GM21529 (cell line): ENCODE measurements at regions not wholly inside any gene's neighbourhood (a gene's known extent, or its start where the extent isn't known, plus 50 kb on each side); places are given as distances from the start of the nearest gene placed in this dataset.

Experiments
- ATAC-seq: cut with Tn5 transposase; IDR thresholded peaks from one replicate; pipeline ENCODE4 v1.9.1; 2021; ENCODE audit not compliant: unreplicated experiment

DNA sequence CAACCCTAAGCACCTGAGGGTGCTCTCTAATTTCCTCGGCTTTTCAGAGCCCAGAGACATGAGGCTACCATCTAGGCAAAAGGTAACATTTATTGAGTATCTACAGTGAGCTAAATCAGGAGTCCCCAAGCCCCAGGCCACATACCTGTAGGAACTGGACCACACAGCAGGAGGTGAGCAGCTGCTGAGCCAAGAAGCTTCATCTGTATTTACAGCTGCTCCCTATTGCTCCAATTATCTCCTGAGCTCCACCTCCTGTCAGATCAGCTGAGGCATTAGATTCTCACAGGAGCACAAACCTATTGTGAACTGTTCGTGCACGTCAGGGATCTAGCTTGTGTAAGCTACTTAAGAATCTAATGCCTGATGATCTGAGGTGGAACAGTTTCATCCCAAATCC lies 70.2 kb downstream of the RND3 start:
- ATAC-seq: no peak

DNA sequence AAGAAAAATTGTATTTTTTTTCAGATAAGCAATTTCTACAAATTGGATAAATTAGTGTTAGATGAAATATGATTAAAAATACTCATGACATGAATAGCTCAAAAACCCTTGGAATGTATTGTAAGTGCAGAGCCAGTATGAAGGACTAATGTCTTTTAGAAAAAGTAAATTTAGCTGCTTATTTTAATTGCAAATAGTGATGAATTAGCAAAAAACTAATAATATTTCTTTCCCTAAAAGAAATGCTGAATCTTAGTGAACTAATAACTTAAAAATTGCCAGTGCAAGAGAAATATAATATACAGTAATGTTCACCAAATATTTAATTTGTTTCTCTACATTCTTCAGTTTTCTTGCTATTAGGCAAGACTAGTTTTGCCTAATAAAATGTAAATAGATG lies 72.4 kb downstream of the RND3 start:
- ATAC-seq: no peak

DNA sequence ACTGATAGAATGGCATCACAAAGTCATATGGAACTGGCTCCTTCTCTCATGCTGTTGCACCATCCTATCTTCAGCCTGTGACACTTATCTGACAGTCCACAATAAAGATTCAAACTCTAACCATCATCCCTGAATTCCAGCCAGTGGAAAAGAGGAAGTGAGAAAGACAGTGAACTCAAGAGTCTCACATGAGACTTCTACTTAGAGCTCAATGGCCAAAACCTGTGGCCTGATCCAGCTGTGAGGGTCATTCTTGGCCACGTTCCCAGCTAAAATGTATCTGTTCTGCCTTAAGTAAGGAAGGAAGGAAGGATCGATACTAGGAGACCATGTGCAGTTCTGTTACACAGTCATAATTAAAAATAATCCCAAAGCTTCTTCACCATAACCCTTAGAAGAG lies 73.6 kb downstream of the RND3 start:
- no peak for ATAC-seq

DNA sequence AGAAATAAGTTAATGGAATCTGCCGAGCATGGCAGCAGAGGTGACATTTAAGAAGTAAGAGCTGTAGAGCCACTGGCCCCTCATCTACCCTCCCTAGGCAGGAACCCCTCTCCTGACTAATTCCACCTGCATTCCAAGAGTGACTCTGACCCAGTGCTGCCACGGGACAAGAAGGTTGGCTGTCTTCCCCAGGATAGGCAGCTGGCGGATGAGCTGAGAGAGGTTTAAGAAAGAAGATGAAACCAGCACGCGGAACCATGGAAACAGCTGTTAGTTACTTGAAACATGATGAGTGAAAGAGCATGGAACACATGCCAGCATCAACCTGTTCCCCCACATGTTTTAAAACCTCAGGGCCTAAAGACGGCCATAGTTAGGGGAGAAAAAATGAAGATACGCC lies 74.1 kb downstream of the RND3 start:
- ATAC-seq: no peak

DNA sequence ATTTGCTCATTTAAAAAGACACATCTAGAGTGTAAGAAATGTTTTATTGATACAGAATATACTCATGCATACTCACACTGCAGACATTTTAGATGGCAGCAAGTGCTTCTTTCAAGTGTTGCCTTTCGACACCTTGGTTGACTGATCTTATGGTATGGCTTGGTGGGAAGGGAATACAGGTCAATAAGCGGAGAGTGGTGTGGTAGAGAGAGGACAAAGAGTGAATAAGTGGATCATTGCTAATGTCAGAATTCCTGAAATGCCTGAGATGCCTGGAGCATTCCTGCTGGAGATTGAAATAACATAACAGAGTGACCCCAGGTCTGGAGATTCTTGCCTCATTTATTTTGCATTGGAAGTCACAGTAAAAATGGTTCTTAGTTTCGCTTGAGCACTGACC lies 76.7 kb downstream of the RND3 start:
- no peak for ATAC-seq

DNA sequence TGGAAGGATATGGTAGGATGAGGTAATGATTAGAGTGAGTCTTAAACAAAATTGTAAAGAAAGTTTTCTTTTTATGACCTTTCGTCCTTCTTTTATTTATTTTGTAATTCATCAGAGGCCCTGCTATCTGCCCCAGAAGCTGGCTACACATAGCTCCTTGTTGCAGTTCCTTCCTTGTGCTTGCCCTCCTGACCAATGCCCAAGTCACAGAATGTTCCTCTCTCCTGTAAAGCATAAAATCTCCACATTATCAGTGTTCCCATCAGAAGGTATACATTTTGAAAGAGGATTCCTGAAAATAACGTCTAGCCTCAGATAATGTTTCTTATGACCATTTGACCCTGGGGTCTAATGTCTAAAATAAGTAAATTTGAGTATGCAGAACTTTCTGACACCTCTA lies 78.3 kb downstream of the RND3 start:
- no peak for ATAC-seq

DNA sequence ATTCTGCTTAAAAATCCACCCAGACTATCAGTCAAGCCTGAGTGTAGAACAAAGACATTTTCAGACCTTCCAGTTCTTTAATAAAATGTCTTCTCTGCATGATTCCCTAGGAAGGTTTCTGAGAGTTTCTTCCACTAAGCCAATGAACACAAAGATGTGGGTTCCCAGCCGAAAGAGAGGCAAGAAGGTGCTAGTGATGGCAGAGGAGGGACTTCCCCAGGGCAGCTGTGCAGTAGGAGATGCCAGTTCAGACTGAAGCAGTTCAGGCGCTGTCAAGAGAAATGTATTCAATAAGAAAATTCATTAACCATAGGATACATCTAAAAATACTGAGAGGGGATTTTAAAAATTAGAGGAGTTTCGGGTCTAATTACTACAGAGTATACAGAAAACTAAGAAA lies 83.3 kb downstream of the RND3 start:
- ATAC-seq: no peak

DNA sequence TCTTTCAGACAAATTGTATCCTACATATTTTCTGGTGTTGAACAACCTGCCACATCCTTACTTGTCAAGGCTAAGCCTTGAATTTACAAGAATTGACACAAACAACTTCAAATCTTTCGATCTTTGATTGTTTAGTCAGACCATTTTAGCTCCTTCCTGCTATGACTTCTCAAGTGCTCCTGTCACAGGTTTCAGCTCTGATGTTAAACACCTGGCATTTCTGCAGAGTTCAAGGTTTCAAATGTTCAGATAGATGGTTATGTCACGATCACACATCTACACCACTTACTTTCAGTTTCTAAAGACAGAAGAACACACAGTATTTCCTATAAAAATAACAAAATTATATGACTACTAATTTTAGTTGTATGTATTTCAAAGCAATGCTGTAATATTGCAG lies 84.0 kb downstream of the RND3 start:
- ATAC-seq: peak; percentile 95

DNA sequence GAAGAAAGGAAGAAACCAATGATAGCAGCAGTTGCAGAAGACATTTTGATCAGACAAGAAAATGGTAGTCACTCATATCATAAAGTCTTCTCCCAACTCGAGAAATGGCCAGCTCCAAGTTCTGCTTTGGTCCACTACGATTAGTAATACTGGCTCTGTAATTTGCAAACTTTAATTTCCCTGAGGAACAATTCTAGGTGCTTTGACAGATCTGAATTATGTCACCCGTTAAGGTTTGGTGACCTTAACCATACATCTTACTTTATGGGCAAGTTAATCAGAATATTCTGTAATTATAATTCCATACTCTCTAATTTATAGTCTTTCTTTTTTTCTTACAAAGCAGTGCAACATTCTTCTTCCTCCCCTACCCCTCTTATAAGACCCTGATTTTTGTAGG lies 84.5 kb downstream of the RND3 start:
- ATAC-seq: no peak

DNA sequence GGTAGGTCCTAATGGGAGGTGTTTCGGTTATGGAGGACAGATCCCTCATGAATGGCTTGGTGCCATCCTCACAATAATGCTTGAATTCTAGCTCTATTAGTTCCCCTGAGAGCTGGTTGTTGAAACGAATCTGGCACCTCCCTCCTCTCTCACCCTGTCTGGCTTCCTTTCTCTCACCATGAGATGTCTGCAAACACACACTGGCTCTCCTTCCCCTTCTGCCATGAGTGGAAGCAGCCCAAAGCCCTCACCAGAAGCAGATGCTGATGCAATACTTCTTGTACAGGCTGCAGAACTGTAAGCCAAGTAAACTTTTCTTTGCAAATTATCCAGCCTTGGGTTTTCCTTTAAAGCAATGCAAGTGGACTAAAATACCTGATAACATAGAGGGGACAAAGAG lies 86.6 kb downstream of the RND3 start:
- no peak for ATAC-seq

DNA sequence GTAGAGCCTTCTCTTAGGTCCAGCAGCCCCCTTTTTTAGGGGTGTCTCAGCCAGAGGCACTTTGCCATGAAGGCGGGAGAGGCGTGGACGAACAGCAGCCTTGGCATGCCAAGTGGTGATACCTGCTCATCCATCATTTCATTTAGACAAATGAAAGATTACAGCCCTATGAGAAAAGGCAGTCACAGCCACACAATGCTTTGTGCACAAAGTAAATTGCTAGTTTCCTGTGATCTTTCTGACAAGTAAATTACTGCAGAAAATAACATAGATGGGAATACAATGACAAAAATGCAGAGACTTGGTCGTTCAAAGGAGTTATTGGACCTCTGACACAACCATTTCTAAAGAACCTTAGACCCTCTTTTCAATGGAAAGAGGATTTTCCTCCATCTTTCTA lies 94.9 kb downstream of the RND3 start:
- ATAC-seq: no peak

DNA sequence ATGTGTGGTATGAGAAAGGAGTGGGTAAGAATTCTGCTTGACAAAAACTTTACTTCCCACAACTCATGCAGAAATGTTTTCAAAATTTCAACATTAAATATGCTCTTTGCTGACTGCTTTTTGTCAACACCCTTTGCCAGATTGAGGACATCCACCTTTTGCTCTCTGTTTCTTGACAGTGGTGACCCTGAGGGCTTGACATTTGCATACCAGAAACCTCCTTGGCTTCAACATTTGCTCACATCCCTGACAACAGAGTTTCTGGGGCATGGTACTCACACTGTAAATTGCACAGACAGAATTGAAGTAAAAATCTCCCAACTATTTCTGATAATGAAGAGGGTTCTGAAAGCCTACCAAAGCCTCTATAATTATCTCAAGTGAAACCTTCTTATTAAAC lies 95.7 kb downstream of the RND3 start:
- no peak for ATAC-seq

DNA sequence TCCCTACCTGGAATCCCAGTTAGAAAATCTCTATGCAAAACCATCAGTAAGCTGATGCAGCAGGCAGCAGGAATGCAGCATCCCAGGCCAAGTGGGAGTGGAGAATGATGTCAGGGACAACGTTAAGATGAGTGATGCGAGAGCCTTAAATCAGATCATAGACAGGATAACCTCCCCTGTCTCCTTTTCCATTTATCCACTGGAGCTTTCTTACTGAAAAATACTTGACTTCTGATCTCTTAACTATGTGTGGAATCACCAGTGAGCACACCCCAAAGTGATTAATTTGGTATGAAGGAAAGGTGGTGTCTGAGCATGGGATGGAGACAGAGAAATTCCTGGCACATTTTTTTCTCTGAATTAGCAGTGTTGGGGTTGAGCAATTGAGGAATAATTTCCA lies 98.0 kb downstream of the RND3 start:
- ATAC-seq: no peak

DNA sequence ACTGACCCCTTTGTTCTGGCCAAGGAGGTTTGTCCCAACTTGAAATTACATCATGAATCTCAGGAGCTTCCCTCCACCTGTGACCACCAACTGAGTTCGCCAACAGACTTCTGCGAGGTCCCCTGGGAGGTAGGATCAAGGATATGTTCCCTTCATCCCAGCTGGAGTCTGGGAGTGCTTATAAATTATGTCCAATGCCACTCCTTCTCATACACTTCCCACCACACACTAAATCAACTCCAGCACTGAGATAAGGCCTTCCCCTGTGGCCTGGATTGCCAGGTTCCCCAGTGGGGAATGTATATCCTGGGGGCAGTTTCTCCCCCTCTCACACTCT lies 99.2 kb downstream of the RND3 start:
- no peak for ATAC-seq

DNA sequence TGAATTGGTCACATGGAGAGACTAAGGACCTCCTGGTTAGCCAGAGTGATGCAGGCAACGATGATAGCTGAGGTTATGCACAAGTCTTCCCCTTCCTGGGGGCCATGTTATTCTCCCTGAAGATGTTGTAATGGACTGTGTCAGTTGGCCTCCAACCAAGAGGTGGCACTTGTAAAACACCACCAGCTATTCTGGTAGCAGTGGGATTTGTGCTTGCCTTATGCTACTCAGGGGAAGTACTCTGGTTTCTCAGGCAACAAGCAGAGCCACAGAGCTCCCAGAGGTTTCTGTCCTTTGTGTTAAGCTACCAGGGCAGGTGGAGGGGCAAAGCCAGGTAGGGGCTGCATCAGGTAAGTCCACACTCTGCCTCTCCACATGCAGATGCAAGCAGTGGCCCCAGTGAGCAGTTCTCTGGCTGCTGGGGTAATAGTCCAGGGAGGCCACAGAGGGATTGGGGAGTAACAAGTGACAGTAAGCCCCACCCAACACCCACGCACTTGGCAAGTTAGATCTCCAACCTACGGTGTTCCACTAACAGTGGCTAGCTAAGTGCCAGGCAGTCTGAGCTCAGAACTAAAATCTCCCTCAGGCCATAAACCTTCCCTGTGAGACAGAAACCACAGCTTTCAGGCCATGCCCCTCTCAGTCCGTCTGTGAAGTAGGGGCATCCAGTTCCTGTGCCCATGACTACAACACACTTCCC lies 99.7 kb downstream of the RND3 start:
- ATAC-seq: no peak

DNA sequence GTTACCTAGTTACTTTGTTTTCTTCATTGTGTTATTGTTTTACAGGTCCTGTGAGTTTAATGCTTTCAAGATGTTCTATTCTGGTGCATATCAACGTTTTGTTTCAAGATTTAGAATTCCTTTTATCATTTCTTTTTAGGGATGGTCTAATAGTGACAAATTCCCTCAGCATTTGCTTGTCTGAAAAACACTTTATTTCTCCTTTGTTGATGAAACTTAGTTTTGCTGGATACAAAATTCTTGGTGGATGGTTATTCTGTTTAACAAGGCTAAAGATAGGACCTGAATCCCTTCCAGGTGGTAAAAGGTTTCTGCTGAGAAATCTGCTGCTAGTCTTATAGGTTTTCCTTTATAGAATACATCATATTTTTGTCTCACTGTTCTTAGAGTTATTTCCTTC lies 102.3 kb downstream of the RND3 start:
- no peak for ATAC-seq

DNA sequence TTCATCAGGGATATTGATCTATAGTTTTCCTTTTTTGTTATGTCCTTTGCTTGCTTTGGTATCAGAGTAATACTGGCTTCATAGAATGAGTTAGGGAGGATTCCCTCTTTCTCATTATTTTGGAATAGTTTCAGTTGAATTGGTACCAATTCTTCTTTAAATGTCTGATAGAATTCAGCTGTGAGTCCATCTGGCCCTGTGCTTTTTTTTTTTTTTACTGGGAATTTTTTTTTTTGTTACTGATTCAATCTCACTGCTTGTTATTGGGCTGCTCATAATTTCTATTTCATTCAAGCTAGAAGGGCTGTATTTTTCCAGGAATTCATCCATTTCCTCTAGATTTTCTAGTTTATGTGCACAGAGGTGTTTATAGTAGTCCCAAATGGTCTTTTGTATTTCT lies 103.9 kb downstream of the RND3 start:
- ATAC-seq: no peak

DNA sequence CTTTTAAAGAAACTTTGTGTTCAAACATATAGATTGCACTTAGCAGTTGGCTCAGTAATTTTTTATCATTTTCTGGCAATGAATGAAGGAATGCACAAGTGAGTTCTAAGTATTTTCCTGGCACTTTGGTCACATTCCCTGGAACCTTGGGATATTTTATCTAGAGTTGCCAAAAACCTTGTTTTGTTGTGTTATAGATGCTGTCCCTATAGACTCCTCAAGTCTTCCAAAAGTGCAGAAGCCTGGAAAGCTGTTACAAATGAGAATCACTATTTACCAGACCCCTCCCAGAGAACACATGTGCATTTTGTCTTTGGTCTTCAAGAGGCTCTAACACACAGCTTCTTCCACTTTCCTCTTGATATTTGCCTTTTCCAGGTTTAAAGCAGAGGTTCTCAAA lies 108.3 kb downstream of the RND3 start:
- no peak for ATAC-seq

DNA sequence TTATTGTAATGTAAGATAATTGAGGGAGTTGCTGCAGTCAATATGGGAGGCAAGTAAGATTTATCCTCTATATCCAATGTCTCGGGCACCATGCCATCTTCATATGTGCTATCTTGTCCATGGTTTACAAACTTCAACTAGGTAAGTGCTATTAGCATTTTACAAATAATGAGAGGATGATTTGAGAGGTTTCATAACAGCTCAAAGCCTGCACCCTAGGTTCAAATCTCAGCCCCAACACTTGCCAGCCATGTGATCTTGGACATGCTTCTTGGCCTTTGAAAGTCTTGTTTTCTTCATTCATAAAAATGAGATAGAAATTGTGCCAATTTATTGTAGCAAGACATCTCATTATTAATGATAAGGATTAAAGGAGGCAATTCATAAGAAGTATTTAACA lies 108.8 kb downstream of the RND3 start:
- no peak for ATAC-seq

DNA sequence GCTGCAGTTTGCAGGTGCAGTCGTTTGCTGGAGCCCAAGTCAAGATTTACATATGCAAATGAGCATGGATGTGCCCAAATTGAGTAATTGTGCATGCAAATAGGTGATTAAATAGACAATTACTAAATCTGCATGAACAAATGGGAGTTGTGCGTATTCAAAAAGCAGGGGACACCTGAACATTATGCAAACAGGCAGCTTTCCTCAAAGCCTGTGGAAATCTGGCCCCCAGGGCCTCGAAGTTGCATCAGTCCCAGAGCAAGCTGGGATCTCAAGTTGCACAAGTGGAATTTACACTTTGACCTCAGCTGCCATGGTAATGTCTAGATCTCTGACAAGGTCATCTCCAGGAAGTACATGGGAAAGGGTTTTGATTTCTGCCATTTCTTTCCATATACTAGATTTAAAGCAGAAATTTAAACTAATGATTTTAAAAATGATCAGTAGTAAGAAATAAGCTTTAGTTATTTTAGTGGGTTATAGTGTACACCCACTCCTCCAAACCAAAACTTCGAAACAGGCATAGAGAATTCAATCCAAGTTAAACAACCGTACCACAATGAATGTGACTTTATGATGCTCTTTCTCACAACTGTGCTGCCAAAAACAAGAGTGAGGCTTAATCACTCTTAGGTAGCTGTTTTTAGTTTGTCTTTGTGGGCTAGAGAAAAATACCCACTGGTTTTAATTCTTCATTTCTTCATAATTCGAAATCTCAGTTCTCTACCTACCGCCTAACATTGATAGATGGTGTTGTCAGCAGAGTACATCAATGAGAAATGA lies 110.7 kb downstream of the RND3 start:
- no peak for ATAC-seq

DNA sequence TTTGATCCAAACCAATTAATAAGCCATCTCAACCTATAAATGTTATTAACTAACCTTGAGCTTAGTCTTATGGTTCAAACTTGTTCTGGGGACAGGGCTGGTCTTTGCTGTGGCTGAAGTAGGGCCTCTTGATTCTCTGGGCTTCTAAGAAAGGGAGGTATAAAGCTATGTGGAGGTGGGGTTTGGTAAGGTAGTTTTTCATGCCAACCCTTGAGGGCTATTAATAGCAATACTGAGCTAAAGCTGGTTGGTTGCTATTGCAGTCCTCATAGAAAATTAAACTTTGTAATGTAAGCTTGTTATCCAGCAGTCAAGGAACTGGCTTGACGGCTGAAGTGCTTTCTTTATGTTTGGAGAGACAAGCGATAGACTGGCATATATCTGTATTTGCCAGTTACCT lies 112.1 kb downstream of the RND3 start:
- ATAC-seq: no peak

DNA sequence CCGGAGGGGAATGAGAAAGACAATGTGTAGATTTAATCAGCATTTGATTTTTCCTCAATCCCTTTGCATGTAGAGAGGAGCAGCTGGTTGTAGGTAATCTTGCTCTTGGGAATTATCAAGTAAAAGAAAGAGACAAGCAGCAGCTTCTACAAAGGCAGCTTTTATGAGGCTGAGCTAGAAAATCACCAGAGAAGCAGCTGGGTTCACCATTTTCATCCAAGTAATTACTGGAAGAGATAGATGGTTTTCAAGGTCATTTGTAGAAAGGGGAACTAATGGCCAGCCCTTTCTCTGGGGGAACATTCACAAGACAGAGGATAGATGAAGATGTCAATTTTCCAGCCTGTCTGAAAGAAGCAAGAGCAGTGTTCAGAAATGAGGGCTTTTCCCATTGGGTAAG lies 113.0 kb downstream of the RND3 start:
- ATAC-seq: no peak

DNA sequence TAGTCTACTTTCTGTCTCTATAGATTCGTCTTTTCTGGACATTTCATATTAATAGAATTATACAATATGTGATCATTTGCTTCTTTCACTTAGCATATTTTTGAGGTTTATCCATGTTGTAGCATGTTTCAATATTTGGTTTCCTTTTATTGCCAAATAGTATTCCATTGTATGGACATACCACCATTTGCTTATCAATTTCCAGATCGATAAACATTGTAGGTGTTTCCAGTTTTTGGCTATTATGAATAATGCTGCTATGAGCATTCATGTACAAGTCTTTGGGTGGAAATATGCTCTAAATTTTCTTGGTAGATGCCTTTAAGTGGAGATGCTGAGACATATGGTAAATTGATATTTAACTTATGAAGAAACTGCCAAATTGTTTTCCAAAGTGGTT lies 114.1 kb downstream of the RND3 start:
- no peak for ATAC-seq
